Esophagus muscularis mucosa (tissue), 4 donors: ENCODE measurements at regions not wholly inside any gene's neighbourhood (a gene's known extent, or its start where the extent isn't known, plus 50 kb on each side); places are given as distances from the start of the nearest gene placed in this dataset.

Experiments used
- DNase-seq: peaks from one replicate; pipeline ENCODE4 v3.0.0-alpha.2; 2017; ENCODE audit errors: extremely low spot score
- H3K27ac ChIP-seq, 4 donors: fragments of 200-600 bp; sonication (generic); replicated peaks in 1 of 4; 1 replicate in 3 of 4; 2 replicates in 1 of 4; pipeline ENCODE4 v1.5.1; 2016 to 2019; ENCODE audit warnings: mild to moderate bottlenecking in 1 of 4
- H3K27me3 ChIP-seq, 4 donors: fragments of 200-600 bp; sonication (generic); one replicate each; pipeline versions ENCODE4 v1.5.1 to v1.6.0; 2016 to 2019
- H3K36me3 ChIP-seq, 4 donors: fragments of 200-600 bp; sonication (generic); one replicate each; pipeline ENCODE4 v1.5.1; 2016 to 2019
- H3K4me1 ChIP-seq, 4 donors: fragments of 200-600 bp; sonication (generic); one replicate each; pipeline ENCODE4 v1.5.1; 2016 to 2019
- H3K4me3 ChIP-seq, 4 donors: fragments of 200-600 bp; sonication (generic); 1 replicate in 2 of 4; 2 replicates in 2 of 4; pipeline ENCODE4 v1.5.1; 2016 to 2019; ENCODE audit warnings: mild to moderate bottlenecking in 4 of 4, moderate library complexity in 1 of 4
- H3K9me3 ChIP-seq, 4 donors: fragments of 200-600 bp; sonication (generic); 1 replicate in 3 of 4; 2 replicates in 1 of 4; pipeline ENCODE4 v1.5.1; 2016 to 2019
- CTCF ChIP-seq, 3 experiments: fragments of 200-600 bp in 2 of 3; fragments of 450-650 bp in 1 of 3; sonication (generic) in 2 of 3; IDR thresholded peaks; one replicate each; pipeline ENCODE4 v1.5.1; 2017 to 2019; ENCODE audit warnings: antibody characterized with exemption in 3 of 3, mild to moderate bottlenecking in 2 of 3, moderate library complexity in 1 of 3
- EP300 ChIP-seq: sonication (generic); formaldehyde crosslinking; IDR thresholded peaks from one replicate; pipeline ENCODE4 v1.6.1; 2017; ENCODE audit warnings: antibody characterized with exemption
- POLR2A ChIP-seq: fragments of 450-650 bp; IDR thresholded peaks from one replicate; pipeline ENCODE4 v1.6.1; 2017; ENCODE audit warnings: antibody characterized with exemption, moderate library complexity, mild to moderate bottlenecking, low read depth
- POLR2AphosphoS5 ChIP-seq, 2 donors: sonication (generic); formaldehyde crosslinking; IDR thresholded peaks; one replicate each; pipeline ENCODE4 v1.6.1; 2017; ENCODE audit warnings: antibody characterized with exemption in 2 of 2
- WGBS: methylation state at CpG from one replicate; pipeline ENCODE4 v1.1.5; 2018; 5-methylcytosine and 5-hydroxymethylcytosine counted together
- intact Hi-C: fragments of 100-400 bp; cut with DNase I; formaldehyde crosslinking; loops from one replicate; pipeline ENCODE4 v1.15.1; 2023

GRCh38 chr22:26780521-26780920, 123.1 kb downstream of the MIAT start:
- Histone ChIP-seq H3K27me3 (no peaks in the 10 kb centered on the region), H3K36me3 (peaks cover 0 to 72% (median 34%) of the 10 kb centered on the region in 4 donors), H3K4me1 (peaks cover 9 to 16% (median 11%) of the 10 kb centered on the region in 4 donors), H3K9me3 (peaks cover 0 to 5% (median 2%) of the 10 kb centered on the region in 4 donors), H3K27ac (no peak overlapping the region), H3K4me3 (no peak overlapping the region)
- TF ChIP-seq CTCF (IDR thresholded peaks at IDR 0.05) (no peak), POLR2AphosphoS5 (IDR thresholded peaks at IDR 0.05) (no peak), POLR2A (no peak)
- no peak for DNase-seq
- intact Hi-C loops, result no loop called here

GRCh38 chr22:26781062-26781461, 123.7 kb downstream of the MIAT start:
- Histone ChIP-seq H3K36me3 (peaks cover 0 to 71% (median 34%) of the 10 kb centered on the region in 4 donors), H3K27me3 (no peaks in the 10 kb centered on the region), H3K9me3 (peaks cover 0 to 4% (median 0%) of the 10 kb centered on the region in 4 donors), H3K4me3 (no peak overlapping the region), H3K27ac (no peak overlapping the region), H3K4me1 (peaks cover 9 to 16% (median 11%) of the 10 kb centered on the region in 4 donors)
- intact Hi-C loops, result no loop called here
- no peak for DNase-seq
- 93% methylated on average over 2 of the region's 2 CpGs for WGBS
- TF ChIP-seq CTCF (IDR thresholded peaks at IDR 0.05), result no peak
- TF ChIP-seq POLR2AphosphoS5 (IDR thresholded peaks at IDR 0.05), result no peak
- TF ChIP-seq EP300, result no peak
- no peak for TF ChIP-seq POLR2A

GRCh38 chr22:26781596-26781995, 124.2 kb downstream of the MIAT start:
- no peak for DNase-seq
- Histone ChIP-seq H3K4me1 (peaks cover 9 to 14% (median 10%) of the 10 kb centered on the region in 4 donors), H3K9me3 (peaks cover 0 to 4% (median 0%) of the 10 kb centered on the region in 4 donors), H3K27me3 (no peaks in the 10 kb centered on the region), H3K36me3 (peaks cover 0 to 65% (median 34%) of the 10 kb centered on the region in 4 donors), H3K27ac (no peak overlapping the region), H3K4me3 (no peak overlapping the region)
- intact Hi-C loops, result no loop called here
- TF ChIP-seq CTCF (IDR thresholded peaks at IDR 0.05) (no peak), POLR2A (no peak), POLR2AphosphoS5 (IDR thresholded peaks at IDR 0.05) (no peak), EP300 (no peak)
- WGBS, result 94% methylated on average over 15 of the region's 15 CpGs

- no peaks in the 10 kb centered on the region for H3K4me1 ChIP-seq
- WGBS, result 78% methylated on average over 18 of the region's 18 CpGs
- H3K9me3 ChIP-seq, result peaks cover 0 to 4% (median 0%) of the 10 kb centered on the region in 4 donors
- no peak overlapping the region for H3K27ac ChIP-seq
- H3K4me3 ChIP-seq, result no peak overlapping the region
- peaks cover 0 to 55% (median 26%) of the 10 kb centered on the region in 4 donors for H3K36me3 ChIP-seq
- DNase-seq, result no peak
- intact Hi-C loops, result no loop called here
- no peaks in the 10 kb centered on the region for H3K27me3 ChIP-seq
- no peak for TF ChIP-seq CTCF (IDR thresholded peaks at IDR 0.05)
- no peak for TF ChIP-seq EP300
- no peak for TF ChIP-seq POLR2A
- TF ChIP-seq POLR2AphosphoS5 (IDR thresholded peaks at IDR 0.05), result no peak
Observed at GRCh38 chr22:26783885-26784284, 126.5 kb downstream of the MIAT start.

GRCh38 chr22:26784772-26785171, 127.4 kb downstream of the MIAT start:
- Histone ChIP-seq H3K36me3 (peaks cover 0 to 53% (median 25%) of the 10 kb centered on the region in 4 donors), H3K4me1 (no peaks in the 10 kb centered on the region), H3K27me3 (no peaks in the 10 kb centered on the region), H3K9me3 (peaks cover 0 to 2% (median 0%) of the 10 kb centered on the region in 4 donors), H3K4me3 (no peak overlapping the region), H3K27ac (no peak overlapping the region)
- no peak for DNase-seq
- intact Hi-C loops, result no loop called here
- WGBS, result 97% methylated on average over 6 of the region's 6 CpGs
- TF ChIP-seq POLR2AphosphoS5 (IDR thresholded peaks at IDR 0.05) (no peak), POLR2A (no peak), EP300 (no peak), CTCF (IDR thresholded peaks at IDR 0.05) (no peak)
